ENCODE measurements at regions not wholly inside any gene's neighbourhood (a gene's known extent, or its start where the extent isn't known, plus 50 kb on each side); places are given as distances from the start of the nearest gene placed in this dataset.

DNA sequence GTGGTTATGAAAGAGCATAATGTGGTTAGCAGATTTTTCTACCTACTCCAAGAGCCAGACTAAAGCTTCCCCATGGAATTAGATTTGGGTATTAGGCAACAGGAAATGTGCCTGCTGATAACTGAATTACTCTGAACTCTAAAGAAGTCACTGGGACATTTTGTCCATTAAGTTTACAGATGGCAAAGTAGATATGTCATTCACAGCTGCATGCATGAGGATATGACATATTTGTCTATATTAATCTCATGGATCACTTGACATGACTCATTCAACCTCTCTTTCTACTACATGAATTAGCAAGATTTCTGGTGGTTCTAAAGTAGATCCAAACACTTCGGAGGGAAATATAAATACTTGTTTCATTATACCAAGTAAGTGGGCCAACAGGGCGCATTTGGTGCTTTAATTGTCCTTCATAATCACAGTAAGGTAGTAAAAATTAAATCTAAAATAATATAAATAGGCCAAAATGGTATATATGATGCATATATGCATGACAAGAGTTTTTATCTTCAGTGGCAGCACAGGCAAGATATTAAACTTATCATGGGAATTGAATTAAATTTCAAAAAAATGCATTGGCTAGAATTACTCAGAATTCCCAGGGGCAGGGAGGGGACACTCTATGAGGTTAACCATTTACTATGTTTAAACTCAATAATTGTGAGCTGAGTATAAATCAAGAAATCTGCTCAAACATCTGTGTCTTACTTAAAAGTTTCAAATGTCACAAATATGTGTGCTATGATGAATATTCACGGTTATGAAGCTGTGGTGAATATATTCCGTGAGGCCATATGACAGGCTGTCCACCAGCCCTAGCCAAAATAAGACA is 365.3 kb upstream of the KCNMB2 start:
- Histone ChIP-seq H3K9me3 (ENCODE audit: low read length) (no peaks in the 10 kb centered on the region), H3K36me3 (ENCODE audit: insufficient read depth, low read length) (no peaks in the 10 kb centered on the region), H2AFZ (ENCODE audit: low read depth, low read length) (no peak overlapping the region), H3K27me3 (ENCODE audit: insufficient read depth, low read depth, low read length) (no peaks in the 10 kb centered on the region), H3K27ac (ENCODE audit: low read length) (peak overlapping the region; percentile 43), H3K4me3 (ENCODE audit: low read length) (no peak overlapping the region), H3K79me2 (replicated peaks; ENCODE audit: insufficient read depth, low read length) (no peaks in the 10 kb centered on the region), H3K4me2 (ENCODE audit: low read length) (no peak overlapping the region), H3F3A (ENCODE audit: insufficient read depth, low read length, poor library complexity, severe bottlenecking) (no peaks in the 10 kb centered on the region), H4K20me1 (ENCODE audit: insufficient read depth) (no peaks in the 10 kb centered on the region), H3K9me2 (ENCODE audit: insufficient read depth, low read length) (no peaks in the 10 kb centered on the region), H3K9ac (ENCODE audit: low read length) (no peak overlapping the region)
- TF ChIP-seq SMC3 (conservative IDR thresholded peaks at IDR 0.05; ENCODE audit: poor library complexity) (no peak), EP300 (conservative IDR thresholded peaks at IDR 0.05; ENCODE audit: poor library complexity, severe bottlenecking) (peak; percentile 84), POLR2AphosphoS5 (IDR thresholded peaks at IDR 0.05) (peak; percentile 24)

DNA sequence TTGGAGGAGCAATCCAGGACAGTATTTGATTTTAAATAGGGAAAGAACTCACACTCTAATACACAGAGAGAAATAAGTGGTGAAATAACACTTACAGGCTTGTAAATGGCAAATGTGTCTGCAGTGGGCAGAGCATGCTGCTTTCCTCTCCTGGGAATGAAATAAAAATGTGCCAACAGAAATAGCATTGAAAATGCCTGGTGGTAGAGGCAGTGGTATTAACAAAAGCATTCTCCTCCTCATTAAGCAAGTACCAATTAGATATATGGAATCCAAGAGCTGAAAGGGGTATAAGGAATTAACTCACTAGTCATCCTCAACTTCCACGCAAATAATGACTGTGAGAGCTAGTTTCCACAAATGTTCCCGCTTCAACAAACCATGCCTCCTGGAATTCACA is 364.1 kb upstream of the KCNMB2 start:
- H3K4me3 ChIP-seq (ENCODE audit: low read length) = no peak overlapping the region
- H3K79me2 ChIP-seq (replicated peaks; ENCODE audit: insufficient read depth, low read length) = no peaks in the 10 kb centered on the region
- no peaks in the 10 kb centered on the region for H4K20me1 ChIP-seq (ENCODE audit: insufficient read depth)
- no peaks in the 10 kb centered on the region for H3K9me3 ChIP-seq (ENCODE audit: low read length)
- no peaks in the 10 kb centered on the region for H3K9me2 ChIP-seq (ENCODE audit: insufficient read depth, low read length)
- no peaks in the 10 kb centered on the region for H3K36me3 ChIP-seq (ENCODE audit: insufficient read depth, low read length)
- H3F3A ChIP-seq (ENCODE audit: insufficient read depth, low read length, poor library complexity, severe bottlenecking) = no peaks in the 10 kb centered on the region
- H3K27ac ChIP-seq (ENCODE audit: low read length) = no peak overlapping the region
- no peak overlapping the region for H2AFZ ChIP-seq (ENCODE audit: low read depth, low read length)
- H3K4me2 ChIP-seq (ENCODE audit: low read length) = no peak overlapping the region
- no peak overlapping the region for H3K9ac ChIP-seq (ENCODE audit: low read length)
- H3K27me3 ChIP-seq (ENCODE audit: insufficient read depth, low read depth, low read length) = no peaks in the 10 kb centered on the region
- no peak for TF ChIP-seq EP300 (conservative IDR thresholded peaks at IDR 0.05; ENCODE audit: poor library complexity, severe bottlenecking)
- no peak for TF ChIP-seq POLR2AphosphoS5 (IDR thresholded peaks at IDR 0.05)
- TF ChIP-seq RAD21 (conservative IDR thresholded peaks at IDR 0.05) = no peak
- no peak for TF ChIP-seq EZH2 (IDR thresholded peaks at IDR 0.05; ENCODE audit: borderline replicate concordance, insufficient read depth, low read length, poor library complexity, severe bottlenecking)
- no peak for TF ChIP-seq TAF1 (IDR thresholded peaks at IDR 0.05; ENCODE audit: low read depth)
- TF ChIP-seq CTCF (IDR thresholded peaks at IDR 0.05; ENCODE audit: poor library complexity, severe bottlenecking) = no peak
- no peak for TF ChIP-seq SMC3 (conservative IDR thresholded peaks at IDR 0.05; ENCODE audit: poor library complexity)
- no peak for TF ChIP-seq MXI1 (conservative IDR thresholded peaks at IDR 0.05; ENCODE audit: poor library complexity, severe bottlenecking)
- TF ChIP-seq REST (IDR thresholded peaks at IDR 0.05; ENCODE audit: borderline replicate concordance) = no peak

All from neural cell (in vitro differentiated cells).